Endothelial cell of umbilical vein (primary cell): ENCODE measurements at regions not wholly inside any gene's neighbourhood (a gene's known extent, or its start where the extent isn't known, plus 50 kb on each side); places are given as distances from the start of the nearest gene placed in this dataset.

ENCODE experiments used
- BruUV-seq: library from RNA; stranded (reverse); fragments of 400-500 nt; replicated peaks from 2 replicates; lab custom pipeline; 2021; lab: Mats Ljungman, UMichigan
- CTCF ChIA-PET: fragments of 300-600, 350-600 bp; sonication (Branson Sonifier 250); formaldehyde crosslinking; loops from one replicate; lab custom pipeline; 2021; ENCODE audit warnings: antibody characterized with exemption, inconsistent platforms; lab: Charles Lee
- POLR2A ChIA-PET: fragments of 300-600, 350-600 bp; sonication (Branson Sonifier 250); formaldehyde crosslinking; loops from one replicate; lab custom pipeline; 2021; ENCODE audit warnings: antibody characterized with exemption, inconsistent platforms; lab: Charles Lee
- DNase-seq: peaks from one replicate; pipeline ENCODE4 v3.0.0-alpha.2; 2011; ENCODE audit warnings: low read depth, low spot score
- FAIRE-seq: peaks from 2 replicates; lab custom pipeline; 2011; peaks lifted over from hg19 to GRCh38; lab: Jason Lieb, UNC
- H2AFZ ChIP-seq: 2 replicates; pipeline ENCODE4 v1.6.0; 2012; ENCODE audit warnings: low read depth, low read length, control low read depth, inconsistent platforms
- H3K27ac ChIP-seq: 2 replicates; pipeline ENCODE4 v1.5.1; 2011; ENCODE audit warnings: low read depth, mild to moderate bottlenecking, control low read depth, low read length, moderate library complexity; ENCODE audit not compliant: insufficient read depth
- H3K27me3 ChIP-seq, 2 experiments: 2 replicates each; pipeline versions ENCODE4 v1.6.0 to v1.6.1; 2011; ENCODE audit warnings: low read length in 2 of 2, mixed read lengths in 1 of 2; ENCODE audit not compliant: control insufficient read depth in 2 of 2, insufficient read depth in 2 of 2
- H3K36me3 ChIP-seq, 2 experiments: 2 replicates in 1 of 2; 3 replicates in 1 of 2; pipeline ENCODE4 v1.5.1; 2011; ENCODE audit warnings: low read length in 2 of 2, mild to moderate bottlenecking in 1 of 2, moderate library complexity in 1 of 2; ENCODE audit not compliant: control insufficient read depth in 2 of 2, insufficient read depth in 2 of 2; ENCODE audit errors: extremely low read depth in 1 of 2
- H3K4me1 ChIP-seq: 3 replicates; pipeline ENCODE4 v1.5.1; 2011; ENCODE audit warnings: mild to moderate bottlenecking, low read length; ENCODE audit not compliant: control insufficient read depth, insufficient read depth; ENCODE audit errors: extremely low read depth
- H3K4me2 ChIP-seq: 2 replicates; pipeline ENCODE4 v1.6.1; 2011; ENCODE audit warnings: low read length, control low read depth, mixed read lengths; ENCODE audit not compliant: insufficient read depth
- H3K4me3 ChIP-seq, 3 experiments: fragments of 200-600 bp in 1 of 3; sonication (generic), shearing (Covaris generic) in 1 of 3; replicated peaks in 1 of 3; 2 replicates each; pipeline ENCODE4 v1.5.1; 2011 to 2016; ENCODE audit warnings: control low read depth in 3 of 3, low read length in 3 of 3, mild to moderate bottlenecking in 2 of 3, inconsistent platforms in 1 of 3, low read depth in 1 of 3, moderate library complexity in 1 of 3; ENCODE audit not compliant: insufficient read depth in 1 of 3
- H3K79me2 ChIP-seq: 2 replicates; pipeline ENCODE4 v1.6.0; 2012; ENCODE audit warnings: low read length, inconsistent platforms; ENCODE audit not compliant: control insufficient read depth, insufficient read depth
- H3K9ac ChIP-seq: replicated peaks from 2 replicates; pipeline ENCODE3; 2011; ENCODE audit warnings: low read length, control low read depth; ENCODE audit not compliant: insufficient read depth; ENCODE audit errors: extremely low read depth
- H3K9me1 ChIP-seq: replicated peaks from 3 replicates; pipeline ENCODE4 v1.6.0; 2011; ENCODE audit warnings: mild to moderate bottlenecking, low read length; ENCODE audit not compliant: control insufficient read depth, insufficient read depth; ENCODE audit errors: extremely low read depth
- H3K9me3 ChIP-seq: replicated peaks from 2 replicates; pipeline ENCODE4 v1.5.1; 2012; ENCODE audit warnings: low read length, inconsistent platforms; ENCODE audit not compliant: control insufficient read depth, insufficient read depth
- H4K20me1 ChIP-seq: replicated peaks from 2 replicates; pipeline ENCODE3; 2011; ENCODE audit warnings: mild to moderate bottlenecking, low read length; ENCODE audit not compliant: control insufficient read depth, insufficient read depth; ENCODE audit errors: extremely low read depth
- CTCF ChIP-seq, 2 donors: IDR thresholded peaks; 1 replicate in 1 of 2; 2 replicates in 1 of 2; pipeline ENCODE4 v1.5.1; 2011; ENCODE audit warnings: low read length in 2 of 2, mild to moderate bottlenecking in 2 of 2, moderate library complexity in 2 of 2, control low read depth in 1 of 2, inconsistent platforms in 1 of 2, low read depth in 1 of 2; ENCODE audit not compliant: insufficient read depth in 1 of 2; ENCODE audit errors: extremely low read depth in 1 of 2
- EZH2 ChIP-seq: IDR thresholded peaks from 2 replicates; pipeline ENCODE4 v1.6.1; 2012; ENCODE audit warnings: borderline replicate concordance, low read depth, mild to moderate bottlenecking, moderate library complexity, low read length, inconsistent platforms; ENCODE audit not compliant: severe bottlenecking
- FOS ChIP-seq: IDR thresholded peaks from 2 replicates; pipeline ENCODE4 v1.6.1; 2011; ENCODE audit warnings: mild to moderate bottlenecking, low read length, moderate library complexity, borderline replicate concordance; ENCODE audit not compliant: insufficient read depth
- GATA2 ChIP-seq: IDR thresholded peaks from 2 replicates; pipeline ENCODE4 v1.7.0; 2011; ENCODE audit warnings: low read depth, mild to moderate bottlenecking, moderate library complexity, mixed read lengths, low read length; ENCODE audit not compliant: insufficient read length, insufficient read depth
- JUN ChIP-seq: IDR thresholded peaks from 2 replicates; pipeline ENCODE4 v1.6.1; 2011; ENCODE audit warnings: borderline replicate concordance, low read depth; ENCODE audit not compliant: insufficient read length, insufficient read depth
- MAX ChIP-seq: IDR thresholded peaks from 2 replicates; pipeline ENCODE4 v1.6.1; 2011; ENCODE audit not compliant: insufficient read depth, insufficient read length
- MYC ChIP-seq: IDR thresholded peaks from one replicate; pipeline ENCODE4 v1.6.1; 2011; ENCODE audit warnings: mild to moderate bottlenecking, low read depth, low read length
- POLR2A ChIP-seq: IDR thresholded peaks from 2 replicates; pipeline ENCODE4 v1.6.1; 2012; ENCODE audit warnings: low read depth, mild to moderate bottlenecking, control low read depth, low read length
- POLR2AphosphoS5 ChIP-seq: IDR thresholded peaks from 2 replicates; pipeline ENCODE4 v1.6.1; 2012; ENCODE audit warnings: low read depth, mild to moderate bottlenecking, control low read depth, low read length, moderate library complexity; ENCODE audit not compliant: insufficient read depth
- dilution Hi-C: fragments of 300-500 bp; cut with MboI; formaldehyde crosslinking; loops from one replicate; pipeline ENCODE4 v1.15.0; 2019; ENCODE audit warnings: low sequenced_read_pairs; ENCODE audit not compliant: extremely low pct_ligation_motif_present
- intact Hi-C: fragments of 100-400 bp; cut with micrococcal nuclease; formaldehyde crosslinking; loops from one replicate; pipeline ENCODE4 v1.10.0; 2022

- BruUV-seq = no TSS peak
- FAIRE-seq (no peak), DNase-seq (no peak)
- H3K9me3 ChIP-seq = no peaks in the 10 kb centered on the region
- H3K36me3 ChIP-seq = no peaks in the 10 kb centered on the region
- dilution Hi-C loops (no loop called here), intact Hi-C loops (no loop called here)
- POLR2A ChIA-PET = no interaction called here
- H3K27me3 ChIP-seq = peaks cover 1 to 7% of the 10 kb centered on the region in 2 experiments
- no peak overlapping the region for H3K9ac ChIP-seq
- H3K4me3 ChIP-seq = no peak overlapping the region
- H2AFZ ChIP-seq = no peak overlapping the region
- CTCF ChIA-PET = no interaction called here
- H4K20me1 ChIP-seq = no peaks in the 10 kb centered on the region
- H3K79me2 ChIP-seq = no peaks in the 10 kb centered on the region
- TF ChIP-seq GATA2 (no peak), POLR2A (no peak), FOS (no peak), MYC (no peak), CTCF (IDR thresholded peaks at IDR 0.05; ENCODE audit: extremely low read depth in 1 of 2, insufficient read depth in 1 of 2, low read depth in 1 of 2, low read length in 2 of 2) (no peak), MAX (no peak), POLR2AphosphoS5 (no peak), JUN (no peak), EZH2 (no peak)
- no peak overlapping the region for H3K4me2 ChIP-seq
- no peak overlapping the region for H3K27ac ChIP-seq
- H3K9me1 ChIP-seq = no peaks in the 10 kb centered on the region
- H3K4me1 ChIP-seq = no peaks in the 10 kb centered on the region
These were observed 168.4 kb upstream of the CSNK1A1L start for GRCh38 chr13:37273836-37274235.
